OCI-LY7 (cell line): ENCODE measurements at regions not wholly inside any gene's neighbourhood (a gene's known extent, or its start where the extent isn't known, plus 50 kb on each side); places are given as distances from the start of the nearest gene placed in this dataset.

Experiments
- BruUV-seq: library from RNA; stranded (reverse); fragments of 400-500 nt; replicated peaks from 2 replicates; lab custom pipeline; 2021; lab: Mats Ljungman, UMichigan
- CTCF ChIA-PET: fragments of 300-600 bp; sonication (Branson Sonifier 250); formaldehyde crosslinking; loops from one replicate; lab custom pipeline; 2022; ENCODE audit warnings: antibody characterized with exemption; ENCODE audit not compliant: unreplicated experiment; lab: Charles Lee
- POLR2A ChIA-PET: fragments of 300-600 bp; sonication (Branson Sonifier 250); formaldehyde crosslinking; loops from one replicate; lab custom pipeline; 2022; ENCODE audit warnings: antibody characterized with exemption; lab: Charles Lee
- DNase-seq: peaks from one replicate; pipeline ENCODE4 v3.0.0-alpha.2; 2015; ENCODE audit warnings: low spot score
- H2AFZ ChIP-seq: fragments of 200-600 bp; sonication (generic), shearing (Covaris generic); 2 replicates; pipeline ENCODE4 v1.6.1; 2014; ENCODE audit warnings: mild to moderate bottlenecking, antibody characterized with exemption, low read length, moderate library complexity
- H3K27ac ChIP-seq: fragments of 200-600 bp; sonication (generic); 2 replicates; pipeline ENCODE4 v1.5.1; 2014; ENCODE audit warnings: mixed run types, low read depth, mild to moderate bottlenecking, moderate library complexity, low read length, inconsistent platforms; ENCODE audit not compliant: poor library complexity, severe bottlenecking
- H3K36me3 ChIP-seq: fragments of 200-600 bp; sonication (generic); 2 replicates; pipeline ENCODE4 v1.6.1; 2014; ENCODE audit warnings: mild to moderate bottlenecking, antibody characterized with exemption, low read length, moderate library complexity, mixed read lengths; ENCODE audit not compliant: insufficient read depth
- H3K4me1 ChIP-seq: fragments of 200-600 bp; sonication (generic); 2 replicates; pipeline ENCODE4 v1.5.1; 2014; ENCODE audit warnings: mild to moderate bottlenecking, low read length; ENCODE audit not compliant: insufficient read depth, poor library complexity, severe bottlenecking
- H3K4me2 ChIP-seq: fragments of 200-600 bp; sonication (generic); 2 replicates; pipeline ENCODE4 v1.6.1; 2014; ENCODE audit warnings: mild to moderate bottlenecking, low read length
- H3K4me3 ChIP-seq: fragments of 200-600 bp; sonication (generic); 2 replicates; pipeline ENCODE4 v1.5.1; 2014; ENCODE audit warnings: mild to moderate bottlenecking, low read depth, low read length; ENCODE audit not compliant: poor library complexity, severe bottlenecking
- H3K79me2 ChIP-seq: fragments of 200-600 bp; sonication (generic); 2 replicates; pipeline ENCODE4 v1.6.1; 2016; ENCODE audit warnings: low read depth, mild to moderate bottlenecking, low read length, moderate library complexity, mixed read lengths; ENCODE audit not compliant: insufficient read depth
- H3K9me2 ChIP-seq: fragments of 200-600 bp; sonication (generic); 2 replicates; pipeline ENCODE4 v1.6.1; 2016; ENCODE audit warnings: mild to moderate bottlenecking, low read length, mixed read lengths; ENCODE audit not compliant: insufficient read depth
- H3K9me3 ChIP-seq: fragments of 200-600 bp; sonication (generic); 2 replicates; pipeline ENCODE4 v1.6.1; 2014; ENCODE audit warnings: mild to moderate bottlenecking, mixed run types, low read length, mixed read lengths
- H4K20me1 ChIP-seq: fragments of 200-600 bp; sonication (generic); 2 replicates; pipeline ENCODE4 v1.6.1; 2014; ENCODE audit warnings: mild to moderate bottlenecking, antibody characterized with exemption, low read length, moderate library complexity, mixed read lengths; ENCODE audit not compliant: insufficient read depth
- CTCF ChIP-seq: fragments of 200-600 bp; sonication (generic); conservative IDR thresholded peaks from 2 replicates; pipeline ENCODE4 v1.5.1; 2014; ENCODE audit warnings: mild to moderate bottlenecking, antibody characterized with exemption, low read length, moderate library complexity, mixed read lengths
- EZH2phosphoT487 ChIP-seq: fragments of 200-600 bp; sonication (generic); IDR thresholded peaks from 2 replicates; pipeline ENCODE4 v1.6.1; 2018; ENCODE audit warnings: low read depth, borderline replicate concordance, mild to moderate bottlenecking, mixed run types, antibody characterized with exemption, low read length, moderate library complexity, mixed read lengths
- intact Hi-C: fragments of 100-400 bp; cut with micrococcal nuclease; formaldehyde crosslinking; loops from one replicate; pipeline ENCODE4 v1.10.0; 2022; ENCODE audit not compliant: unreplicated experiment

GRCh38 chr14:76957224-76957891, 71.2 kb downstream of the IRF2BPL start:
- DNase-seq = no peak
- no TSS peak for BruUV-seq
- Histone ChIP-seq H3K4me1 (peaks cover 47% of the 10 kb centered on the region), H3K36me3 (no peaks in the 10 kb centered on the region), H3K27ac (no peak overlapping the region), H3K4me2 (peak overlapping the region; percentile 82), H4K20me1 (no peaks in the 10 kb centered on the region), H3K4me3 (peak overlapping the region; percentile 60), H3K9me2 (no peaks in the 10 kb centered on the region), H3K79me2 (no peaks in the 10 kb centered on the region), H2AFZ (no peak overlapping the region; the same call in 1 of the 2 replicates), H3K9me3 (no peaks in the 10 kb centered on the region)
- ChIA-PET POLR2A (interaction anchor here (0.7 kb wide), 1 partner anchor 71 kb away, joined by 3 read pairs; no protein-coding TSS in a partner anchor), CTCF (no interaction called here)
- no peak for TF ChIP-seq EZH2phosphoT487
- no peak for TF ChIP-seq CTCF
- intact Hi-C loops = no loop called here

GRCh38 chr14:76956316-76957090, 72.0 kb downstream of the IRF2BPL start:
- peak overlapping the region; percentile 60 for H3K4me3 ChIP-seq
- peak; percentile 72 for DNase-seq
- H3K4me2 ChIP-seq = peak overlapping the region; percentile 82
- TF ChIP-seq EZH2phosphoT487 (no peak), CTCF (no peak)
- H3K9me2 ChIP-seq = no peaks in the 10 kb centered on the region
- no peaks in the 10 kb centered on the region for H4K20me1 ChIP-seq
- intact Hi-C loops = loop anchor here (1.0 kb wide), 1 partner anchor 84 kb away; no protein-coding TSS in a partner anchor
- H3K4me1 ChIP-seq = peaks cover 41% of the 10 kb centered on the region
- POLR2A ChIA-PET = interaction anchor here (0.7 to 1.1 kb wide), 3 partner anchors 11 to 123 kb away, joined by 3 to 5 read pairs (median 3); no protein-coding TSS in a partner anchor
- no peaks in the 10 kb centered on the region for H3K9me3 ChIP-seq
- H3K27ac ChIP-seq = peak overlapping the region; percentile 63
- H3K36me3 ChIP-seq = no peaks in the 10 kb centered on the region
- CTCF ChIA-PET = interaction anchor here (0.6 to 0.7 kb wide), 2 partner anchors 44 to 106 kb away, joined by 3 read pairs; no protein-coding TSS in a partner anchor
- H3K79me2 ChIP-seq = no peaks in the 10 kb centered on the region
- BruUV-seq = no TSS peak
- H2AFZ ChIP-seq = peak overlapping the region; percentile 86
